Left lung (tissue), 4 donors: ENCODE measurements at regions not wholly inside any gene's neighbourhood (a gene's known extent, or its start where the extent isn't known, plus 50 kb on each side); places are given as distances from the start of the nearest gene placed in this dataset.
A peak's percentile ranks its signal among the peaks of the same experiment; 100 is the strongest.

Experiments used
- ATAC-seq: fragments of 200-7000 bp; cut with Tn5 transposase; one replicate; pipeline ENCODE4 v1.9.1; 2020; ENCODE audit warnings: moderate library complexity
- DNase-seq, 4 donors: peaks; one replicate each; pipeline ENCODE4 v3.0.0-alpha.2; 2013 to 2020
- H3K27ac ChIP-seq, 2 donors: fragments of 200-600 bp; sonication (generic) in 1 of 2; one replicate each; pipeline versions ENCODE4 v1.5.0 to v1.8.0; 2020 to 2021
- H3K27me3 ChIP-seq, 2 donors: fragments of 200-600 bp; sonication (generic) in 1 of 2; one replicate each; pipeline versions ENCODE4 v1.5.0 to v1.8.0; 2020 to 2021
- H3K36me3 ChIP-seq, 2 donors: fragments of 200-600 bp; sonication (generic) in 1 of 2; one replicate each; pipeline versions ENCODE4 v1.5.0 to v1.8.0; 2020 to 2021
- H3K4me1 ChIP-seq, 2 donors: fragments of 200-600 bp; one replicate each; pipeline ENCODE4 v1.8.0; 2021
- H3K4me3 ChIP-seq, 2 donors: fragments of 200-600 bp; sonication (generic) in 1 of 2; one replicate each; pipeline versions ENCODE4 v1.5.0 to v1.8.0; 2020 to 2021; ENCODE audit warnings: mild to moderate bottlenecking in 1 of 2
- H3K9me3 ChIP-seq, 2 donors: fragments of 200-600 bp; sonication (generic) in 1 of 2; one replicate each; pipeline versions ENCODE4 v1.5.0 to v1.8.0; 2020 to 2021
- CTCF ChIP-seq, 2 donors: fragments of 200-600 bp; sonication (generic) in 1 of 2; IDR thresholded peaks; one replicate each; pipeline versions ENCODE4 v1.5.0 to v1.8.0; 2021; ENCODE audit warnings: antibody characterized with exemption in 2 of 2
- intact Hi-C, 2 donors: fragments of 100-400 bp; cut with DNase I; formaldehyde crosslinking; loops; one replicate each; pipeline versions ENCODE4 v1.11.2 to v1.14.2; 2022
- donor health status: DM: no; HTN: yes; CAD: no.
- donor health status: DM: no; HTN: no; CAD: no.

- no peak for ATAC-seq
- H3K9me3 ChIP-seq = no peaks in the 10 kb centered on the region
- DNase-seq = peak in 2 of 4 donors; percentile 11 to 33
- no peak overlapping the region for H3K4me3 ChIP-seq
- H3K27ac ChIP-seq = no peak overlapping the region
- H3K36me3 ChIP-seq = no peaks in the 10 kb centered on the region
- no peak for TF ChIP-seq CTCF (IDR thresholded peaks at IDR 0.05)
- no peaks in the 10 kb centered on the region for H3K27me3 ChIP-seq
- H3K4me1 ChIP-seq = peaks cover 0 to 4% of the 10 kb centered on the region in 2 donors
- intact Hi-C loops = no loop called here
Measured at GRCh38 chr10:63920926-63921325, 399.7 kb downstream of the REEP3 start.

GRCh38 chr10:63921908-63922467, 400.8 kb downstream of the REEP3 start:
- no peaks in the 10 kb centered on the region for H3K36me3 ChIP-seq
- intact Hi-C loops = no loop called here
- no peak for TF ChIP-seq CTCF (IDR thresholded peaks at IDR 0.05)
- DNase-seq (no peak), ATAC-seq (no peak)
- H3K4me1 ChIP-seq = peaks cover 0 to 2% of the 10 kb centered on the region in 2 donors
- no peak overlapping the region for H3K4me3 ChIP-seq
- H3K27me3 ChIP-seq = no peaks in the 10 kb centered on the region
- H3K27ac ChIP-seq = no peak overlapping the region
- H3K9me3 ChIP-seq = no peaks in the 10 kb centered on the region

GRCh38 chr10:63922468-63923284, 401.5 kb downstream of the REEP3 start:
- Histone ChIP-seq H3K4me3 (no peak overlapping the region), H3K36me3 (no peaks in the 10 kb centered on the region), H3K4me1 (no peaks in the 10 kb centered on the region), H3K27ac (no peak overlapping the region), H3K9me3 (no peaks in the 10 kb centered on the region), H3K27me3 (no peaks in the 10 kb centered on the region)
- intact Hi-C loops = no loop called here
- ATAC-seq (no peak), DNase-seq (no peak)
- TF ChIP-seq CTCF (IDR thresholded peaks at IDR 0.05) = no peak

GRCh38 chr10:63929831-63930467, 408.7 kb downstream of the REEP3 start:
- H3K36me3 ChIP-seq = no peaks in the 10 kb centered on the region
- no peak overlapping the region for H3K27ac ChIP-seq
- ATAC-seq (no peak), DNase-seq (no peak)
- H3K4me1 ChIP-seq = no peaks in the 10 kb centered on the region
- H3K9me3 ChIP-seq = no peaks in the 10 kb centered on the region
- intact Hi-C loops = no loop called here
- TF ChIP-seq CTCF (IDR thresholded peaks at IDR 0.05) = no peak
- H3K27me3 ChIP-seq = no peaks in the 10 kb centered on the region
- no peak overlapping the region for H3K4me3 ChIP-seq

GRCh38 chr10:63930584-63930983, 409.4 kb downstream of the REEP3 start:
- intact Hi-C loops = no loop called here
- no peaks in the 10 kb centered on the region for H3K9me3 ChIP-seq
- no peak overlapping the region for H3K4me3 ChIP-seq
- no peaks in the 10 kb centered on the region for H3K36me3 ChIP-seq
- TF ChIP-seq CTCF (IDR thresholded peaks at IDR 0.05) = no peak
- no peak overlapping the region for H3K27ac ChIP-seq
- ATAC-seq (no peak), DNase-seq (no peak)
- no peaks in the 10 kb centered on the region for H3K4me1 ChIP-seq
- no peaks in the 10 kb centered on the region for H3K27me3 ChIP-seq
